Fibroblast of mammary gland (primary cell): ENCODE measurements at regions not wholly inside any gene's neighbourhood (a gene's known extent, or its start where the extent isn't known, plus 50 kb on each side); places are given as distances from the start of the nearest gene placed in this dataset.

ENCODE experiments used
- DNase-seq: peaks from one replicate; pipeline ENCODE4 v3.0.0-alpha.2; 2010; ENCODE audit warnings: low read depth
- H3K4me3 ChIP-seq: 2 replicates; pipeline ENCODE4 v1.5.1; 2011; ENCODE audit warnings: low read depth, mild to moderate bottlenecking, low read length, moderate library complexity; ENCODE audit not compliant: control insufficient read depth
- TF ChIP-seq, protein P1 (sequence below): conservative IDR thresholded peaks from 2 replicates; pipeline ENCODE4 v1.5.1; 2011; ENCODE audit warnings: low read depth, low read length, inconsistent platforms; ENCODE audit not compliant: control insufficient read depth, insufficient read depth

- TF ChIP-seq, protein P1, sequence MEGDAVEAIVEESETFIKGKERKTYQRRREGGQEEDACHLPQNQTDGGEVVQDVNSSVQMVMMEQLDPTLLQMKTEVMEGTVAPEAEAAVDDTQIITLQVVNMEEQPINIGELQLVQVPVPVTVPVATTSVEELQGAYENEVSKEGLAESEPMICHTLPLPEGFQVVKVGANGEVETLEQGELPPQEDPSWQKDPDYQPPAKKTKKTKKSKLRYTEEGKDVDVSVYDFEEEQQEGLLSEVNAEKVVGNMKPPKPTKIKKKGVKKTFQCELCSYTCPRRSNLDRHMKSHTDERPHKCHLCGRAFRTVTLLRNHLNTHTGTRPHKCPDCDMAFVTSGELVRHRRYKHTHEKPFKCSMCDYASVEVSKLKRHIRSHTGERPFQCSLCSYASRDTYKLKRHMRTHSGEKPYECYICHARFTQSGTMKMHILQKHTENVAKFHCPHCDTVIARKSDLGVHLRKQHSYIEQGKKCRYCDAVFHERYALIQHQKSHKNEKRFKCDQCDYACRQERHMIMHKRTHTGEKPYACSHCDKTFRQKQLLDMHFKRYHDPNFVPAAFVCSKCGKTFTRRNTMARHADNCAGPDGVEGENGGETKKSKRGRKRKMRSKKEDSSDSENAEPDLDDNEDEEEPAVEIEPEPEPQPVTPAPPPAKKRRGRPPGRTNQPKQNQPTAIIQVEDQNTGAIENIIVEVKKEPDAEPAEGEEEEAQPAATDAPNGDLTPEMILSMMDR: no peak
- no peak for DNase-seq
- H3K4me3 ChIP-seq: no peak overlapping the region
Observed at GRCh38 chr10:128456271-128456670, 330.0 kb upstream of the MKI67 start.

GRCh38 chr10:128457136-128457535, 330.9 kb upstream of the MKI67 start:
- H3K4me3 ChIP-seq: no peak overlapping the region
- TF ChIP-seq, protein P1: no peak
- DNase-seq: no peak

DNA sequence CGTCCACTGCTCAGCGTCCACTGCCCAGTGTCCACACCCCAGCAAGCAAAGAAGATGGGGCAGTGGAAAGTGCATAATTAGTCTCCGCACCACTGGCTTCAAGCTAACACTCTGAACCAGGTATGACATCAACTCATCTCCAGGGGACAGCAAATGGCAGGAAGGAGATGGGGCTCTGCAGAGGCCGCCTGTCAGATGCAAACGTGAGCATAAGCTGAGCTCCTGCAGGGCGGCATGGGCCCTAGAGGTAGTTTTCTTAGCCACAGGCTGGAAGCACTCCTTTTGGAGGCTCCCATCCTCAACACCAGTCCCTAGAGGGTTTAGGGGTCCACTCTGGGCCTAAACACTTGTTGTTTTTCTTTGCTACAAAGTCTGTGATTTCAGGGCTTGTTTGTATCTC, 335.8 kb upstream of the MKI67 start:
- DNase-seq: no peak
- H3K4me3 ChIP-seq: no peak overlapping the region

DNA sequence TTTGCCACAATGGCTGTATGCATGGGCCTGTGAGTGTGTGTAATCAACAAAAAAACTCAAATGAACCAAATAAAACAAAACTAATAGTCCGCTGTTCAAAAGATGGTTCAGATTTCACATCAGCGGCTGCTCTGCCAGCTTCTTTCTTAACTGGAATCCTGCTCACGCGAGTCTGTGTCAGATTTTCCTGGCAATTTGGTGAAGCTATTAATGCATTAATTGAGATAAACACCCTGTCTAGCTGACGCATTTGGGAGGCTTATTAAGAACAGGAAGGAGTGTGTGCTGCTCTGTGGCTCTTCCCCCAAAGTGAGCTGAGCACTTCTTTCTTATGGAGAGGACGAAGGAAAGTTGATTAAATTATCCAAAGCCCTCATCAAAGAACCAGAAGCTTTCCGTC, 336.6 kb upstream of the MKI67 start:
- H3K4me3 ChIP-seq: no peak overlapping the region
- TF ChIP-seq, protein P1: no peak
- DNase-seq: no peak

More for the DNA sequence above, 335.8 kb upstream of the MKI67 start:
- TF ChIP-seq, protein P1: no peak

DNA sequence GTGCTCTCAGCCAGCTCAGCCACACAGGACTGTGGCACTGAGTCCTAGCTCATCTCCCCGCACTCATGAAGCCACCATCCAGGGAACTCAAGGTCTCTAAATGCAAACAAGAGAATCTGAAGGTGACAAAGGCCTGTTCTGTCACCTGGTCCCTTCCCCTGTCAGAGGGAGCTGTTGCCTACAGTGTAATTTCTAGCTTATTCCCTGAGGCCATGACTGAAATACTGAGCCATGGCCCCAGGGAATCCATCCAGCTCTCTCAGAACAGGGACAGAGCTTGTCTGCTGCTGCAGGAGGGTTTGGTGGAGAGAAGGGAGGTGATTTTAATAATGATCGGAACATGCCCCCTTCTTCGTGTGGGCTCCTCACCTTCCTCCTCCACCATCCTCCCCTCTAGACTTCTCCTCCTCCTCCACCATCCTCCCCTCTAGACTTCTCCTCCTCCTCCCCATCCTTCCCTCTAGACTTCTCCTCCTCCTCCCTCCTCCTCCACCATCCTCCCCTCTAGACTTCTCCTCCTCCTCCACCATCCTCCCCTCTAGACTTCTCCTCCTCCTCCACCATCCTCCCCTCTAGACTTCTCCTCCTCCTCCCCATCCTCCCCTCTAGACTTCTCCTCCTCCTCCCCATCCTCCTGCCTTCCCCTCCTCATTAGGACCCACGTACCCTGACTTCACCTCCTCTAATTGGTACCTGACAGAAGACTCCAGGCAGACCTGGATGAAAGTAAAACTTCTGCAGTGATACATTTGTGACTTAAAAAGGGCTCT, 338.0 kb upstream of the MKI67 start:
- TF ChIP-seq, protein P1: no peak
- no peak overlapping the region for H3K4me3 ChIP-seq
- peak; percentile 25 for DNase-seq

DNA sequence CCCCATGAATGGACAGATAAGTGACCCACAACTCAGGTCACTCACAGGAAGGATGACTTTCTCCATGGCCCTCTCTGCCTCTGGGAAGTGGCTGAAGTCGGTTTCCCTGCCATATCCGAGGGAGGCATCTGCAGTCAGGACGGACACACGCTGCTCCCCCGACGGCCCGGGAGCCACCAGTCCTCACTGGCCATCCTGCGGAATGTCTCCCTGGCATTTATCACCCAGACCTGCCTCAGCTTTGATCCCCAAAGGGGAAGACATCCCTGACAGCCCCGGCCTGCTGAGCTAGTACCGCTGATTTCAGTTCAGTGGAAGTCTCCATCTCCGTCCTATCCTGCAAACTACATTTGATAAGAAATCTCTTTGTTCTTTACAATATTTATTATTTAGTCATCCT, 339.5 kb upstream of the MKI67 start:
- H3K4me3 ChIP-seq: no peak overlapping the region
- no peak for DNase-seq
- TF ChIP-seq, protein P1: no peak

- no peak for DNase-seq
- H3K4me3 ChIP-seq: no peak overlapping the region
- TF ChIP-seq, protein P1: no peak
Observed at GRCh38 chr10:128466831-128467371, 340.7 kb upstream of the MKI67 start.
